H9 (cell line): ENCODE measurements at regions not wholly inside any gene's neighbourhood (a gene's known extent, or its start where the extent isn't known, plus 50 kb on each side); places are given as distances from the start of the nearest gene placed in this dataset.

Experiments used
- DNase-seq: peaks from one replicate; pipeline ENCODE4 v3.0.0-alpha.2; 2017
- H2AFZ ChIP-seq: one replicate; pipeline ENCODE4 v1.6.1; 2013; ENCODE audit warnings: mild to moderate bottlenecking, low read length, control low read depth, moderate library complexity
- H2AK5ac ChIP-seq: 2 replicates; pipeline ENCODE4 v1.6.1; 2013; ENCODE audit warnings: low read length, control low read depth, mixed read lengths; ENCODE audit not compliant: insufficient read length
- H2BK120ac ChIP-seq: one replicate; pipeline ENCODE4 v1.6.1; 2013; ENCODE audit warnings: low read depth, mild to moderate bottlenecking, low read length, control low read depth, inconsistent platforms; ENCODE audit not compliant: poor library complexity, severe bottlenecking
- H2BK12ac ChIP-seq: 2 replicates; pipeline ENCODE4 v1.6.1; 2013; ENCODE audit warnings: low read length, control low read depth, mixed read lengths, low read depth; ENCODE audit not compliant: insufficient read length
- H2BK15ac ChIP-seq: 2 replicates; pipeline ENCODE4 v1.6.1; 2013; ENCODE audit warnings: low read depth, low read length, control low read depth
- H2BK20ac ChIP-seq: one replicate; pipeline ENCODE4 v1.6.1; 2013; ENCODE audit warnings: low read depth, mild to moderate bottlenecking, low read length, control low read depth, inconsistent platforms; ENCODE audit not compliant: poor library complexity, severe bottlenecking
- H2BK5ac ChIP-seq: 2 replicates; pipeline ENCODE4 v1.6.1; 2013; ENCODE audit warnings: low read length, control low read depth, mixed read lengths; ENCODE audit not compliant: insufficient read length
- H3K14ac ChIP-seq: 2 replicates; pipeline ENCODE4 v1.6.1; 2013; ENCODE audit warnings: low read length, control low read depth; ENCODE audit not compliant: insufficient read depth
- H3K18ac ChIP-seq: 2 replicates; pipeline ENCODE4 v1.6.1; 2013; ENCODE audit warnings: low read depth, mild to moderate bottlenecking, mixed read lengths, low read length, control low read depth; ENCODE audit not compliant: insufficient read length
- H3K23ac ChIP-seq: 2 replicates; pipeline ENCODE4 v1.6.1; 2013; ENCODE audit warnings: low read length, control low read depth, mixed read lengths, low read depth; ENCODE audit not compliant: insufficient read length
- H3K23me2 ChIP-seq: 2 replicates; pipeline ENCODE4 v1.6.1; 2013; ENCODE audit warnings: low read depth, mild to moderate bottlenecking, mixed read lengths, low read length, control low read depth; ENCODE audit not compliant: insufficient read length, poor library complexity, severe bottlenecking
- H3K27ac ChIP-seq: 2 replicates; pipeline ENCODE4 v1.5.1; 2013; ENCODE audit warnings: low read length, control low read depth, mixed read lengths, low read depth; ENCODE audit not compliant: insufficient read length
- H3K27me3 ChIP-seq: 2 replicates; pipeline ENCODE4 v1.6.1; 2013; ENCODE audit warnings: low read length, control low read depth, inconsistent platforms; ENCODE audit not compliant: insufficient read depth
- H3K4ac ChIP-seq: 2 replicates; pipeline ENCODE4 v1.6.1; 2013; ENCODE audit warnings: low read depth, mild to moderate bottlenecking, control low read depth, inconsistent platforms, low read length, moderate library complexity
- H3K4me1 ChIP-seq: 2 replicates; pipeline ENCODE4 v1.6.1; 2013; ENCODE audit warnings: low read length, control low read depth, inconsistent platforms; ENCODE audit not compliant: insufficient read depth
- H3K4me2 ChIP-seq: 2 replicates; pipeline ENCODE4 v1.6.1; 2013; ENCODE audit warnings: low read length, control low read depth, mixed read lengths; ENCODE audit not compliant: insufficient read length, insufficient read depth
- H3K56ac ChIP-seq: 2 replicates; pipeline ENCODE4 v1.6.1; 2013; ENCODE audit warnings: low read depth, mild to moderate bottlenecking, mixed read lengths, low read length, control low read depth; ENCODE audit not compliant: insufficient read length
- H3K79me1 ChIP-seq: 2 replicates; pipeline ENCODE4 v1.6.1; 2013; ENCODE audit warnings: low read depth, mild to moderate bottlenecking, moderate library complexity, low read length, control low read depth, inconsistent platforms; ENCODE audit not compliant: insufficient read depth, poor library complexity, severe bottlenecking
- H3K79me2 ChIP-seq: 2 replicates; pipeline ENCODE4 v1.6.1; 2013; ENCODE audit warnings: low read length, control low read depth, inconsistent platforms; ENCODE audit not compliant: insufficient read depth
- H3K9ac ChIP-seq: 2 replicates; pipeline ENCODE4 v1.6.1; 2013; ENCODE audit warnings: low read length, control low read depth, mixed read lengths; ENCODE audit not compliant: insufficient read length; ENCODE audit errors: extremely low read depth
- H3K9me3 ChIP-seq: one replicate; pipeline ENCODE4 v1.6.1; 2013; ENCODE audit warnings: low read depth, low read length, inconsistent platforms; ENCODE audit not compliant: control insufficient read depth
- H3T11ph ChIP-seq: one replicate; pipeline ENCODE4 v1.6.1; 2013; ENCODE audit warnings: mild to moderate bottlenecking, low read length, control low read depth, inconsistent platforms
- H4K20me1 ChIP-seq: one replicate; pipeline ENCODE4 v1.6.1; 2013; ENCODE audit not compliant: control insufficient read depth, insufficient read length, insufficient read depth
- H4K5ac ChIP-seq: 2 replicates; pipeline ENCODE4 v1.6.1; 2013; ENCODE audit warnings: low read depth, mild to moderate bottlenecking, mixed read lengths, low read length, control low read depth; ENCODE audit not compliant: insufficient read length
- H4K8ac ChIP-seq: replicated peaks from 2 replicates; pipeline ENCODE4 v1.6.1; 2013; ENCODE audit warnings: low read length, control low read depth, mixed read lengths, low read depth; ENCODE audit not compliant: insufficient read length
- H4K91ac ChIP-seq: 2 replicates; pipeline ENCODE4 v1.6.1; 2013; ENCODE audit warnings: low read depth, mild to moderate bottlenecking, moderate library complexity, mixed read lengths, low read length, control low read depth; ENCODE audit not compliant: insufficient read length
- H3K27ac Mint-ChIP-seq, 3 experiments: 2 replicates in 2 of 3; 3 replicates in 1 of 3; pipeline ENCODE4 v1.8.0; 2020 to 2021; ENCODE audit warnings: mixed read lengths in 3 of 3, mild to moderate bottlenecking in 1 of 3, moderate library complexity in 1 of 3
- H3K27me3 Mint-ChIP-seq: 2 replicates; pipeline ENCODE4 v1.8.0; 2021; ENCODE audit warnings: low read depth, mild to moderate bottlenecking, moderate library complexity, mixed read lengths
- H3K36me3 Mint-ChIP-seq, 3 experiments: 2 replicates in 2 of 3; 3 replicates in 1 of 3; pipeline ENCODE4 v1.8.0; 2020 to 2021; ENCODE audit warnings: low read depth in 3 of 3, mixed read lengths in 3 of 3; ENCODE audit not compliant: insufficient read depth in 1 of 3
- H3K4me1 Mint-ChIP-seq, 2 experiments: 2 replicates each; pipeline ENCODE4 v1.8.0; 2020; ENCODE audit warnings: mixed read lengths in 2 of 2
- H3K4me3 Mint-ChIP-seq, 2 experiments: 2 replicates in 1 of 2; 3 replicates in 1 of 2; pipeline ENCODE4 v1.8.0; 2020 to 2021; ENCODE audit warnings: mild to moderate bottlenecking in 2 of 2, mixed read lengths in 2 of 2, moderate library complexity in 1 of 2
- H3K9me3 Mint-ChIP-seq, 2 experiments: 2 replicates in 1 of 2; 3 replicates in 1 of 2; pipeline ENCODE4 v1.8.0; 2020; ENCODE audit warnings: mild to moderate bottlenecking in 2 of 2, mixed read lengths in 2 of 2, moderate library complexity in 1 of 2
- WGBS: extraction: QIAGEN DNeasy Blood & Tissue Kit; methylation state at CpG from one replicate; pipeline ENCODE4 v1.1.7; 2013; ENCODE audit warnings: missing lambda C conversion rate, low lambda C conversion rate, mixed read lengths; ENCODE audit not compliant: insufficient read length; ENCODE audit errors: extremely low coverage; 5-methylcytosine and 5-hydroxymethylcytosine counted together
- TF ChIP-seq, protein P1 (sequence below): fragments of 200-600 bp; sonication (generic); conservative IDR thresholded peaks from 3 replicates; pipeline ENCODE4 v1.8.0; 2021; ENCODE audit warnings: antibody characterized with exemption, mild to moderate bottlenecking

DNA sequence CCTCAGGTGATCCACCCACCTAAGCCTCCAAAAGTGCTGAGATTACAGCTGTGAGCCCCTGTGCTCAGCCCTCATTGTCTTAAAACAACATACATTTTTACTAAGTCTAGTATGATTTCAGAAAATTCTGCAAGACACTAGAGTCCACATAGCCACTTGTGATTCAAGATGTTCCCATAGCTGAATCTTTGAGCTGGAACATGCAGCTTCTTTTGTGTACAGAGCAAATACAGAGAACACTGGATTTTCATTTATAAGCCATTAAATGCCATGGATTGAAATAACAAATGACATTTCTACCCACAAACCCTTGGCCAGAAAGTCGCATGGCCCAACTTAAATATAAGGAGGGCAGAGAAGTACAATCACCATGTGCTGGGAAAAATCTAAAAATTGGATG is 1489.2 kb upstream of the GBE1 start:
- H3K4me1 ChIP-seq, result no peaks in the 10 kb centered on the region
- H3K36me3 Mint-ChIP-seq, result peaks cover 0 to 1% (median under 1%) of the 10 kb centered on the region in 3 experiments; a peak in 3 of 7 replicates
- H3K4me3 Mint-ChIP-seq, result no peak overlapping the region
- H4K5ac ChIP-seq, result no peak overlapping the region
- H2BK20ac ChIP-seq, result no peak overlapping the region
- H2BK15ac ChIP-seq, result no peak overlapping the region
- no peak overlapping the region for H2BK12ac ChIP-seq
- H3K18ac ChIP-seq, result no peak overlapping the region
- no peak overlapping the region for H2BK120ac ChIP-seq
- H3K79me2 ChIP-seq, result no peaks in the 10 kb centered on the region
- H3K9me3 Mint-ChIP-seq, result peaks cover 5 to 8% of the 10 kb centered on the region in 2 experiments
- no peaks in the 10 kb centered on the region for H3K27me3 ChIP-seq
- no peak overlapping the region for H2AFZ ChIP-seq
- H3K79me1 ChIP-seq, result no peaks in the 10 kb centered on the region
- no peak overlapping the region for H3T11ph ChIP-seq
- no peak overlapping the region for H3K56ac ChIP-seq
- H3K4me2 ChIP-seq, result no peak overlapping the region
- H3K9me3 ChIP-seq, result no peaks in the 10 kb centered on the region
- H3K27ac Mint-ChIP-seq, result no peak overlapping the region
- no peak overlapping the region for H3K27ac ChIP-seq
- DNase-seq, result no peak
- H3K14ac ChIP-seq, result no peak overlapping the region
- H3K27me3 Mint-ChIP-seq, result no peaks in the 10 kb centered on the region
- TF ChIP-seq, protein P1, sequence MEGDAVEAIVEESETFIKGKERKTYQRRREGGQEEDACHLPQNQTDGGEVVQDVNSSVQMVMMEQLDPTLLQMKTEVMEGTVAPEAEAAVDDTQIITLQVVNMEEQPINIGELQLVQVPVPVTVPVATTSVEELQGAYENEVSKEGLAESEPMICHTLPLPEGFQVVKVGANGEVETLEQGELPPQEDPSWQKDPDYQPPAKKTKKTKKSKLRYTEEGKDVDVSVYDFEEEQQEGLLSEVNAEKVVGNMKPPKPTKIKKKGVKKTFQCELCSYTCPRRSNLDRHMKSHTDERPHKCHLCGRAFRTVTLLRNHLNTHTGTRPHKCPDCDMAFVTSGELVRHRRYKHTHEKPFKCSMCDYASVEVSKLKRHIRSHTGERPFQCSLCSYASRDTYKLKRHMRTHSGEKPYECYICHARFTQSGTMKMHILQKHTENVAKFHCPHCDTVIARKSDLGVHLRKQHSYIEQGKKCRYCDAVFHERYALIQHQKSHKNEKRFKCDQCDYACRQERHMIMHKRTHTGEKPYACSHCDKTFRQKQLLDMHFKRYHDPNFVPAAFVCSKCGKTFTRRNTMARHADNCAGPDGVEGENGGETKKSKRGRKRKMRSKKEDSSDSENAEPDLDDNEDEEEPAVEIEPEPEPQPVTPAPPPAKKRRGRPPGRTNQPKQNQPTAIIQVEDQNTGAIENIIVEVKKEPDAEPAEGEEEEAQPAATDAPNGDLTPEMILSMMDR, result no peak
- no peaks in the 10 kb centered on the region for H3K23me2 ChIP-seq
- no peak overlapping the region for H3K9ac ChIP-seq
- no peak overlapping the region for H2AK5ac ChIP-seq
- no peaks in the 10 kb centered on the region for H4K20me1 ChIP-seq
- no peak overlapping the region for H3K4ac ChIP-seq
- H2BK5ac ChIP-seq, result no peak overlapping the region
- H4K8ac ChIP-seq, result no peak overlapping the region
- H3K4me1 Mint-ChIP-seq, result no peaks in the 10 kb centered on the region
- H4K91ac ChIP-seq, result no peak overlapping the region
- no CpG with 5 or more reads among the region's 1 CpG for WGBS
- H3K23ac ChIP-seq, result no peak overlapping the region
